ENCODE measurements at regions not wholly inside any gene's neighbourhood (a gene's known extent, or its start where the extent isn't known, plus 50 kb on each side); places are given as distances from the start of the nearest gene placed in this dataset.

DNA sequence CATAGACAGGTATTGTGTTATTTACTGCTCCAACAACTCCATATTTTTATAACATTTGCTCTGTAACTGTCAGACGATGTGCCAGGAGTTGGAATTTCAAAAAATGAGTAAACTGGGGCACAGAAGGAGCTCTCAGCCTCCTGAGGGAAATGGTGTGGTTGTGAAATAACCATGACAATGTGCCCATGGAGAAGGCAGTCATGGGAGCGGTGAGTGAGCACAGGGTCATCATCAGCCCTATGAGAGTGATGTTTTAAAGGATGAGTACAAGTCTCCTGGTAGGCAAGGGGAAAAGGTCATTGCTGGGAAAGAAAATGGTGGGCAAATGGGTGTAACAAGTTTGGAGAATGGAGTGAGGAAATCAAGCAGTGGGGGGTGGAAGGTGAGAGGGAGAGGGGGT, 115.0 kb upstream of the SEC14L1 start:
- TF ChIP-seq CTCF (IDR thresholded peaks at IDR 0.05; ENCODE audit: low read depth, low read length, poor library complexity, severe bottlenecking): no peak
- TF ChIP-seq EZH2phosphoT487 (IDR thresholded peaks at IDR 0.05; ENCODE audit: borderline replicate concordance, low read length): no peak
